ENCODE measurements at regions not wholly inside any gene's neighbourhood (a gene's known extent, or its start where the extent isn't known, plus 50 kb on each side); places are given as distances from the start of the nearest gene placed in this dataset.
A peak's percentile ranks its signal among the peaks of the same experiment; 100 is the strongest.

DNA sequence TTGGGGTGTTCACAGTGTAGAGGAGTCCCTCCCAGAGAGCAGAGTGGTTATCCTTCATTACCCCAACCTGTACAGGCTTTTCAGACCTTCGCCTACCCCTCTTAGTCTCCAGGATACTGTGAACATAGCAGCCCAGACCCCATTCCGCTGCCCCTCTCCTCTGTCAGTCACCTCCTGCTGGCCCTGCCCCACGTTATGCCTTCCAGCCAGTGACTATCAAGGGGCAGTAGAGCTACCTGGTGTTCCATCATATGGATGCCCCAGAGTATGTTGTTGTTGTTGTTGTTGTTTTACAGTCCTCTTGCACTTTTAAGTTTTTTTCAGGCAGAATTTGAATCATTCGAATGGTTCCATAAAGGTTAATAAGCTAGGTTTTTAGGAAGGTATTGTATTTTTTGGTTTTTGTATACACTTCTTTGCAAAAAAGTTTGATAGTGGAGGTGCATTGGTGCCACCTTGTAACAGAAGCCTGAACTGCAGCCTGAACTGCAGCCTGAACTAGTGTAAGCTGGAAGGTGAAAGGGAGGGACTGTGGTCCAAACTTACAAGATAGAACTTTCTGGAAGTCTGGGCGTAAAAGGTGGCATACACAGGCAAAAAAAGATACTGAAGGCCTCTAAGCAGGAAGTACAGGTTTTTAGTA is 101.4 kb upstream of the RAB40AL start:
- Histone ChIP-seq H3K36me3 (no peaks in the 10 kb centered on the region), H3K9me3 (no peaks in the 10 kb centered on the region), H3K4me1 (no peaks in the 10 kb centered on the region), H3K4me3 (no peak overlapping the region), H3K27me3 (peaks cover 0 to 39% of the 10 kb centered on the region in 2 donors), H3K27ac (no peak overlapping the region)
- intact Hi-C loops (cut with DNase I; ENCODE audit: low total_unique reads) = no loop called here
- TF ChIP-seq, protein P1, sequence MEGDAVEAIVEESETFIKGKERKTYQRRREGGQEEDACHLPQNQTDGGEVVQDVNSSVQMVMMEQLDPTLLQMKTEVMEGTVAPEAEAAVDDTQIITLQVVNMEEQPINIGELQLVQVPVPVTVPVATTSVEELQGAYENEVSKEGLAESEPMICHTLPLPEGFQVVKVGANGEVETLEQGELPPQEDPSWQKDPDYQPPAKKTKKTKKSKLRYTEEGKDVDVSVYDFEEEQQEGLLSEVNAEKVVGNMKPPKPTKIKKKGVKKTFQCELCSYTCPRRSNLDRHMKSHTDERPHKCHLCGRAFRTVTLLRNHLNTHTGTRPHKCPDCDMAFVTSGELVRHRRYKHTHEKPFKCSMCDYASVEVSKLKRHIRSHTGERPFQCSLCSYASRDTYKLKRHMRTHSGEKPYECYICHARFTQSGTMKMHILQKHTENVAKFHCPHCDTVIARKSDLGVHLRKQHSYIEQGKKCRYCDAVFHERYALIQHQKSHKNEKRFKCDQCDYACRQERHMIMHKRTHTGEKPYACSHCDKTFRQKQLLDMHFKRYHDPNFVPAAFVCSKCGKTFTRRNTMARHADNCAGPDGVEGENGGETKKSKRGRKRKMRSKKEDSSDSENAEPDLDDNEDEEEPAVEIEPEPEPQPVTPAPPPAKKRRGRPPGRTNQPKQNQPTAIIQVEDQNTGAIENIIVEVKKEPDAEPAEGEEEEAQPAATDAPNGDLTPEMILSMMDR (IDR thresholded peaks at IDR 0.05) = peak in 2 of 3 donors; percentile 17 to 29
- TF ChIP-seq POLR2A (IDR thresholded peaks at IDR 0.05) = no peak
- no peak for DNase-seq (ENCODE audit: low spot score in 2 of 2)

DNA sequence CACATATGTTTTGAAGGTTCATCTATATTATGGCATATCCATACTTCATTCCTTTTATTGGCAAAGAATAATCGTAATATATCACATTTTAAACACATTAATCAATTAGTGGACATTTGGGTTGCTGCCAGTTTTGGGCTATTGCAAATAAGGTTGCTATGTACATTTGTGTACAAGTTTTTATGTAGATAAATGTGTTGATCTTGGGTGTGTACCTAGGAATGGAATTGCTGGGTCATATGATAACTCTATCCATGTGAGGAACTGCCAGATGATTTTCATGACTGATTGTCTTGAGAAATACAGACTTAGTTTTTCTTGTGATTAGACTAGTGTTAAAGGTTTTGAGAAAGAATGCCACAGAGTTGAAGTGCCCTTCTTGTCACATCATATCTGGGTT is 99.2 kb upstream of the RAB40AL start:
- DNase-seq (ENCODE audit: low spot score in 2 of 2) = no peak

DNA sequence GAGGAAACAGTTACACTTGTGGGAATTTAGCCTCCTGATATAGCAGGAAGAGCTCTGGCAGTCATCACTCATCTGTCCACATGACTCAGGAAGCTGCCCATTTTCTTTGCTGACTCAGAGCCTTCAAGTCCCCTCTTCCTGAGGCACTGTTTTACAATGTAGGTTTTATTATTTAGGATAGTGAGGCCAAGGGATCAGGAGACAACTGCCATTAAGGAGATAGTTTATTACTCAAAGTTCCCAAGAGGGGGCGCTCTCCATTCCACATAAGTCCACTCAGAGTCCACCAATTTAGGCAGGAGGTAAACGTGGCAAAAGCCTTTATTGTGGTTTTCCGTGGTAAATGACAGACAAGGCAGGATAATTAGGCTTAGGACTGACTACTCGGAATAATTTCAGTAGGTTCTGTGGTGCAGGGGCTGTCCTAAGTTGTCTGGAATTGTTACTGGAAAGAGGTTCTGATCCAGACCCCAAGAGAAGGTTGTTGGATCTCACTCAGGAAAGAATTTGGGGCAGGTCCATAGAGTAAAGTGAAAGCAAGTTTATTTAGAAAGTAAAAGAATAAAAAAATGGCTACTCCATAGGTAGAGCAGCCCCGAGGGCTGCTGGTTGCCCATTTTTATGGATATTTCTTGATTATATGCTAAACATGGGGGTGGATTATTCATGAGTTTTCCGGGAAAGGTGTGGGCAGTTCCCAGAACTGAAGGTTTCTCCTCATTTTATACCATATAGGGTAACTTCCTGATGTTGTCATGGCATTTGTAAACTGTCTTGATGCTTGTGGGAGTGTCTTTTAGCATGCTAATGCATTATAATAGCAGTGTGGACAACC is 96.0 kb upstream of the RAB40AL start:
- no peak overlapping the region for H3K4me3 ChIP-seq
- no peak for TF ChIP-seq POLR2AphosphoS5 (IDR thresholded peaks at IDR 0.05)
- TF ChIP-seq POLR2A (IDR thresholded peaks at IDR 0.05) = no peak
- TF ChIP-seq, protein P1 (IDR thresholded peaks at IDR 0.05) = no peak

More for the DNA sequence above, 99.2 kb upstream of the RAB40AL start:
- no peak overlapping the region for H3K4me3 ChIP-seq
- H3K9me3 ChIP-seq = no peaks in the 10 kb centered on the region
- no peaks in the 10 kb centered on the region for H3K36me3 ChIP-seq
- intact Hi-C loops (cut with DNase I; ENCODE audit: low total_unique reads) = no loop called here
- no peak overlapping the region for H3K27ac ChIP-seq
- peaks cover 0 to 39% of the 10 kb centered on the region in 2 donors for H3K27me3 ChIP-seq
- TF ChIP-seq POLR2A (IDR thresholded peaks at IDR 0.05) (no peak), POLR2AphosphoS5 (IDR thresholded peaks at IDR 0.05) (no peak)
- TF ChIP-seq, protein P1 (IDR thresholded peaks at IDR 0.05) = no peak
- no peaks in the 10 kb centered on the region for H3K4me1 ChIP-seq

DNA sequence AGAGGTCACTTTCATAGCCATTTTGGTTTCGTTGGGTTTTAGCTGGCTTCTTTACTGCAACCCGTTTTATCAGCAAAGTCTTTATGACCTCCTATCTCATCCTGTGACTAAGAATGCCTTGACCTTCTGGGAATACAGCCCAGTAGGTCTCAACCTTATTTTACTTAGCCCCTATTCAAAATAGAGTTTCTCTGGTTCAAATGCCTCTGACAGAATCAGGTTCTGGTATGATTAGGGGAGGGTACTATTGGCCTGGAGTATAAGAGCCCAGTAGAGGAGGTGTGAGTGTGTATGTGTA is 95.4 kb upstream of the RAB40AL start:
- Histone ChIP-seq H3K27ac (no peak overlapping the region), H3K4me1 (no peaks in the 10 kb centered on the region), H3K27me3 (peaks cover 0 to 47% of the 10 kb centered on the region in 2 donors), H3K9me3 (no peaks in the 10 kb centered on the region), H3K4me3 (no peak overlapping the region), H3K36me3 (no peaks in the 10 kb centered on the region)
- no peak for DNase-seq (ENCODE audit: low spot score in 2 of 2)
- intact Hi-C loops (cut with DNase I; ENCODE audit: low total_unique reads) = no loop called here
- TF ChIP-seq, protein P1 (IDR thresholded peaks at IDR 0.05) = no peak
- no peak for TF ChIP-seq POLR2AphosphoS5 (IDR thresholded peaks at IDR 0.05)
- no peak for TF ChIP-seq POLR2A (IDR thresholded peaks at IDR 0.05)

More for the DNA sequence above, 96.0 kb upstream of the RAB40AL start:
- H3K27me3 ChIP-seq = peaks cover 0 to 46% of the 10 kb centered on the region in 2 donors
- no peaks in the 10 kb centered on the region for H3K4me1 ChIP-seq
- H3K27ac ChIP-seq = no peak overlapping the region
- H3K36me3 ChIP-seq = no peaks in the 10 kb centered on the region
- no peak for DNase-seq (ENCODE audit: low spot score in 2 of 2)
- no peaks in the 10 kb centered on the region for H3K9me3 ChIP-seq
- intact Hi-C loops (cut with DNase I; ENCODE audit: low total_unique reads) = no loop called here

DNA sequence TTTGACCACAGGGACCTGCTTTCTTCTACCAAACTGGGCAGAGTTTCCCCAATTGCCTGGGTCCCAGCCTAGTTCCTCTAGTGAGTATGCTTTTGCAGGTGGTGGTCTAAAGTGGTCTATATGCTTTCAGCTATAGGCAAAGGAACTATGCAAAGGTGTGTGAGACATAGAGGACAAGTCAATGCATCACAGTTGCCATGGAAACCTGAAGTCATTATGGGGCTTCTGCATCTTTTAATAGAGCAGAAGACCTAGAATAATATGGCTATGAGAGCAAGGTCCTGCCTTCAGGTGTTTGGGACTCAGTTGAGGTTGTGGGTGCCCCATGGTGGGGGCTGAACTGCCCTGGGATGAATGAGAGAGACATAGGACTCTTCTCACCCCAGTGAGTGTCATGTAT is 92.1 kb upstream of the RAB40AL start:
- H3K27me3 ChIP-seq = peaks cover 0 to 29% of the 10 kb centered on the region in 2 donors
- intact Hi-C loops (cut with DNase I; ENCODE audit: low total_unique reads) = no loop called here
- no peaks in the 10 kb centered on the region for H3K4me1 ChIP-seq
- H3K4me3 ChIP-seq = no peak overlapping the region
- no peak for TF ChIP-seq POLR2AphosphoS5 (IDR thresholded peaks at IDR 0.05)
- TF ChIP-seq POLR2A (IDR thresholded peaks at IDR 0.05) = no peak
- TF ChIP-seq, protein P1 (IDR thresholded peaks at IDR 0.05) = no peak
- H3K9me3 ChIP-seq = no peaks in the 10 kb centered on the region
- H3K36me3 ChIP-seq = no peaks in the 10 kb centered on the region
- H3K27ac ChIP-seq = no peak overlapping the region
- DNase-seq (ENCODE audit: low spot score in 2 of 2) = no peak

Measured in breast epithelium (tissue), 4 donors.